ENCODE measurements at regions not wholly inside any gene's neighbourhood (a gene's known extent, or its start where the extent isn't known, plus 50 kb on each side); places are given as distances from the start of the nearest gene placed in this dataset.

GRCh38 chr13:105904034-105904742 lies 631.3 kb downstream of the EFNB2 start:
- TF ChIP-seq CTCF (IDR thresholded peaks at IDR 0.05), result no peak
- TF ChIP-seq POLR2A (IDR thresholded peaks at IDR 0.05), result no peak

Data from lower leg skin (tissue), 3 donors.